OCI-LY7 (cell line): ENCODE measurements at regions not wholly inside any gene's neighbourhood (a gene's known extent, or its start where the extent isn't known, plus 50 kb on each side); places are given as distances from the start of the nearest gene placed in this dataset.

Experiments used
- BruUV-seq: library from RNA; stranded (reverse); fragments of 400-500 nt; replicated peaks from 2 replicates; lab custom pipeline; 2021; lab: Mats Ljungman, UMichigan
- CTCF ChIA-PET: fragments of 300-600 bp; sonication (Branson Sonifier 250); formaldehyde crosslinking; loops from one replicate; lab custom pipeline; 2022; ENCODE audit warnings: antibody characterized with exemption; ENCODE audit not compliant: unreplicated experiment; lab: Charles Lee
- POLR2A ChIA-PET: fragments of 300-600 bp; sonication (Branson Sonifier 250); formaldehyde crosslinking; loops from one replicate; lab custom pipeline; 2022; ENCODE audit warnings: antibody characterized with exemption; lab: Charles Lee
- DNase-seq: peaks from one replicate; pipeline ENCODE4 v3.0.0-alpha.2; 2015; ENCODE audit warnings: low spot score
- H2AFZ ChIP-seq: fragments of 200-600 bp; sonication (generic), shearing (Covaris generic); 2 replicates; pipeline ENCODE4 v1.6.1; 2014; ENCODE audit warnings: mild to moderate bottlenecking, antibody characterized with exemption, low read length, moderate library complexity
- H3K27ac ChIP-seq: fragments of 200-600 bp; sonication (generic); 2 replicates; pipeline ENCODE4 v1.5.1; 2014; ENCODE audit warnings: mixed run types, low read depth, mild to moderate bottlenecking, moderate library complexity, low read length, inconsistent platforms; ENCODE audit not compliant: poor library complexity, severe bottlenecking
- H3K36me3 ChIP-seq: fragments of 200-600 bp; sonication (generic); 2 replicates; pipeline ENCODE4 v1.6.1; 2014; ENCODE audit warnings: mild to moderate bottlenecking, antibody characterized with exemption, low read length, moderate library complexity, mixed read lengths; ENCODE audit not compliant: insufficient read depth
- H3K4me1 ChIP-seq: fragments of 200-600 bp; sonication (generic); 2 replicates; pipeline ENCODE4 v1.5.1; 2014; ENCODE audit warnings: mild to moderate bottlenecking, low read length; ENCODE audit not compliant: insufficient read depth, poor library complexity, severe bottlenecking
- H3K4me2 ChIP-seq: fragments of 200-600 bp; sonication (generic); 2 replicates; pipeline ENCODE4 v1.6.1; 2014; ENCODE audit warnings: mild to moderate bottlenecking, low read length
- H3K4me3 ChIP-seq: fragments of 200-600 bp; sonication (generic); 2 replicates; pipeline ENCODE4 v1.5.1; 2014; ENCODE audit warnings: mild to moderate bottlenecking, low read depth, low read length; ENCODE audit not compliant: poor library complexity, severe bottlenecking
- H3K79me2 ChIP-seq: fragments of 200-600 bp; sonication (generic); 2 replicates; pipeline ENCODE4 v1.6.1; 2016; ENCODE audit warnings: low read depth, mild to moderate bottlenecking, low read length, moderate library complexity, mixed read lengths; ENCODE audit not compliant: insufficient read depth
- H3K9me2 ChIP-seq: fragments of 200-600 bp; sonication (generic); 2 replicates; pipeline ENCODE4 v1.6.1; 2016; ENCODE audit warnings: mild to moderate bottlenecking, low read length, mixed read lengths; ENCODE audit not compliant: insufficient read depth
- H3K9me3 ChIP-seq: fragments of 200-600 bp; sonication (generic); 2 replicates; pipeline ENCODE4 v1.6.1; 2014; ENCODE audit warnings: mild to moderate bottlenecking, mixed run types, low read length, mixed read lengths
- H4K20me1 ChIP-seq: fragments of 200-600 bp; sonication (generic); 2 replicates; pipeline ENCODE4 v1.6.1; 2014; ENCODE audit warnings: mild to moderate bottlenecking, antibody characterized with exemption, low read length, moderate library complexity, mixed read lengths; ENCODE audit not compliant: insufficient read depth
- EZH2phosphoT487 ChIP-seq: fragments of 200-600 bp; sonication (generic); IDR thresholded peaks from 2 replicates; pipeline ENCODE4 v1.6.1; 2018; ENCODE audit warnings: low read depth, borderline replicate concordance, mild to moderate bottlenecking, mixed run types, antibody characterized with exemption, low read length, moderate library complexity, mixed read lengths
- intact Hi-C: fragments of 100-400 bp; cut with micrococcal nuclease; formaldehyde crosslinking; loops from one replicate; pipeline ENCODE4 v1.10.0; 2022; ENCODE audit not compliant: unreplicated experiment
- TF ChIP-seq, protein P1 (sequence below): fragments of 200-600 bp; sonication (generic); conservative IDR thresholded peaks from 2 replicates; pipeline ENCODE4 v1.5.1; 2014; ENCODE audit warnings: mild to moderate bottlenecking, antibody characterized with exemption, low read length, moderate library complexity, mixed read lengths

GRCh38 chr15:37636736-37637135 is 297.7 kb upstream of the TMCO5A start:
- Histone ChIP-seq H3K79me2 (no peaks in the 10 kb centered on the region), H3K9me2 (no peaks in the 10 kb centered on the region), H2AFZ (no peak overlapping the region), H3K36me3 (no peaks in the 10 kb centered on the region), H3K4me2 (no peak overlapping the region), H3K9me3 (no peaks in the 10 kb centered on the region), H4K20me1 (no peaks in the 10 kb centered on the region), H3K4me1 (no peaks in the 10 kb centered on the region), H3K4me3 (no peak overlapping the region), H3K27ac (no peak overlapping the region)
- intact Hi-C loops, result no loop called here
- no TSS peak for BruUV-seq
- CTCF ChIA-PET, result no interaction called here
- TF ChIP-seq, protein P1, sequence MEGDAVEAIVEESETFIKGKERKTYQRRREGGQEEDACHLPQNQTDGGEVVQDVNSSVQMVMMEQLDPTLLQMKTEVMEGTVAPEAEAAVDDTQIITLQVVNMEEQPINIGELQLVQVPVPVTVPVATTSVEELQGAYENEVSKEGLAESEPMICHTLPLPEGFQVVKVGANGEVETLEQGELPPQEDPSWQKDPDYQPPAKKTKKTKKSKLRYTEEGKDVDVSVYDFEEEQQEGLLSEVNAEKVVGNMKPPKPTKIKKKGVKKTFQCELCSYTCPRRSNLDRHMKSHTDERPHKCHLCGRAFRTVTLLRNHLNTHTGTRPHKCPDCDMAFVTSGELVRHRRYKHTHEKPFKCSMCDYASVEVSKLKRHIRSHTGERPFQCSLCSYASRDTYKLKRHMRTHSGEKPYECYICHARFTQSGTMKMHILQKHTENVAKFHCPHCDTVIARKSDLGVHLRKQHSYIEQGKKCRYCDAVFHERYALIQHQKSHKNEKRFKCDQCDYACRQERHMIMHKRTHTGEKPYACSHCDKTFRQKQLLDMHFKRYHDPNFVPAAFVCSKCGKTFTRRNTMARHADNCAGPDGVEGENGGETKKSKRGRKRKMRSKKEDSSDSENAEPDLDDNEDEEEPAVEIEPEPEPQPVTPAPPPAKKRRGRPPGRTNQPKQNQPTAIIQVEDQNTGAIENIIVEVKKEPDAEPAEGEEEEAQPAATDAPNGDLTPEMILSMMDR, result no peak
- no peak for TF ChIP-seq EZH2phosphoT487
- DNase-seq, result no peak
- POLR2A ChIA-PET, result no interaction called here

DNA sequence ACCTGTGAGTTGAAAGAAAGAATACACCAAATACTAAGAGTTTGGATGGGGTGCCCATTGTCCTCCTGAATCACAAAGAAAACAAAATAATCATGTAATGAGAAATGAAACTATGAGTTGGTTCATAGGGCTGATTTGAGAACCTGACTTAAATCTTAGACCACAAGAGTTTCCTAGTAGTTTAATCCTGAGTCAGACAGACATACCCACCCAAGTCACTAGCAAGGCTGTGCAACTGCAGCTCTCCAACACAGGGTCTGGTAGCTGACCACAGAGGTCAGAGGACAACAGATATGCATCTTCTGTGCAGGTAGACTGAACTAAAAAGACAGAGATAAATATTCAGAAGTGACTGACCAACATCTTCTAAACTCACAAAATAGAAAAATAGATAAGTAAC is 296.3 kb upstream of the TMCO5A start:
- H3K36me3 ChIP-seq, result no peaks in the 10 kb centered on the region
- no peak for DNase-seq
- no TSS peak for BruUV-seq
- no peaks in the 10 kb centered on the region for H3K9me3 ChIP-seq
- H3K4me3 ChIP-seq, result no peak overlapping the region
- H3K79me2 ChIP-seq, result no peaks in the 10 kb centered on the region
- ChIA-PET POLR2A (no interaction called here), CTCF (no interaction called here)
- no peak overlapping the region for H3K4me2 ChIP-seq
- no peaks in the 10 kb centered on the region for H3K9me2 ChIP-seq
- no peaks in the 10 kb centered on the region for H4K20me1 ChIP-seq
- no peaks in the 10 kb centered on the region for H3K4me1 ChIP-seq
- H3K27ac ChIP-seq, result no peak overlapping the region
- TF ChIP-seq EZH2phosphoT487, result no peak
- TF ChIP-seq, protein P1, result no peak
- no peak overlapping the region for H2AFZ ChIP-seq
- intact Hi-C loops, result no loop called here

DNA sequence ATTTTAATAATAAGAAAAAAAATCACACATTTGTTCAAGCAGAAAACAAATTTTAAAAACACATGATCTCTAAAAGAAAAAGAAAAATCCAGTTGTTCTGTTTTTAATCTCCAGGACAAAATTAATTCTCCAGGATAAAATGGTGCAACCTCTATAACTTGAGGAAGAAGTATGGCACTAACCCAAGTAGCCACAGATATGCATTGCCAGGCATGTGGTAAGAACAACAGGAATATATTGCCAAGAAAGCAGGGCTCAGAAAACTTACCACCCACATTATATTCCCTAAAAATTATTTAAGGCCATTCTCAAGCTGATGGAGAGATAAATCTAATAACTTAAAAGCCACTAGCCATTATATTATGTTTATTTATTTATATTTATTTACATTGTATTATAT is 295.7 kb upstream of the TMCO5A start:
- H3K27ac ChIP-seq, result no peak overlapping the region

More for the DNA sequence above, 295.7 kb upstream of the TMCO5A start:
- Histone ChIP-seq H3K4me3 (no peak overlapping the region), H4K20me1 (no peaks in the 10 kb centered on the region), H3K4me1 (no peaks in the 10 kb centered on the region), H3K79me2 (no peaks in the 10 kb centered on the region), H2AFZ (no peak overlapping the region), H3K9me2 (no peaks in the 10 kb centered on the region), H3K9me3 (no peaks in the 10 kb centered on the region), H3K4me2 (no peak overlapping the region), H3K36me3 (no peaks in the 10 kb centered on the region)
- no TSS peak for BruUV-seq
- no peak for TF ChIP-seq EZH2phosphoT487
- TF ChIP-seq, protein P1, result no peak
- DNase-seq, result no peak
- ChIA-PET POLR2A (interaction anchor here (1.2 to 1.7 kb wide), 2 partner anchors 13 to 15 kb away, joined by 3 to 11 read pairs; no protein-coding TSS in a partner anchor), CTCF (no interaction called here)
- intact Hi-C loops, result no loop called here
